Loucy (cell line): ENCODE measurements at regions not wholly inside any gene's neighbourhood (a gene's known extent, or its start where the extent isn't known, plus 50 kb on each side); places are given as distances from the start of the nearest gene placed in this dataset.

Source experiments
- H2AFZ ChIP-seq: fragments of 200-600 bp; sonication (generic); 2 replicates; pipeline ENCODE4 v1.6.0; 2016; ENCODE audit warnings: antibody characterized with exemption, mild to moderate bottlenecking, low read length, moderate library complexity
- H3F3A ChIP-seq: fragments of 200-600 bp; 2 replicates; pipeline ENCODE4 v1.6.0; 2016; ENCODE audit warnings: antibody characterized with exemption, low read depth, mild to moderate bottlenecking
- H3K27me3 ChIP-seq: fragments of 200-600 bp; sonication (generic); 2 replicates; pipeline ENCODE4 v1.6.1; 2014; ENCODE audit warnings: low read length, mild to moderate bottlenecking; ENCODE audit not compliant: insufficient read depth, poor library complexity, severe bottlenecking
- H3K36me3 ChIP-seq: fragments of 200-600 bp; sonication (generic); 2 replicates; pipeline ENCODE4 v1.6.1; 2016; ENCODE audit warnings: low read length; ENCODE audit not compliant: insufficient read depth
- H3K4me1 ChIP-seq: fragments of 200-600 bp; sonication (generic); 2 replicates; pipeline ENCODE4 v1.5.1; 2014; ENCODE audit warnings: low read length, mild to moderate bottlenecking; ENCODE audit not compliant: insufficient read depth, poor library complexity, severe bottlenecking
- H3K4me2 ChIP-seq: fragments of 200-600 bp; sonication (generic); 2 replicates; pipeline ENCODE4 v1.6.0; 2014; ENCODE audit warnings: antibody characterized with exemption, low read length, low read depth, mild to moderate bottlenecking; ENCODE audit not compliant: poor library complexity, severe bottlenecking
- H3K4me3 ChIP-seq: fragments of 200-600 bp; sonication (generic); 2 replicates; pipeline ENCODE4 v1.5.1; 2014; ENCODE audit warnings: low read length, mild to moderate bottlenecking, mixed read lengths; ENCODE audit not compliant: poor library complexity, severe bottlenecking
- H3K79me2 ChIP-seq: fragments of 200-600 bp; sonication (generic); 2 replicates; pipeline ENCODE4 v1.6.1; 2014; ENCODE audit warnings: low read length; ENCODE audit not compliant: insufficient read depth
- H3K9ac ChIP-seq: fragments of 200-600 bp; sonication (generic); 2 replicates; pipeline ENCODE4 v1.6.0; 2014; ENCODE audit warnings: mild to moderate bottlenecking, low read depth, low read length, moderate library complexity; ENCODE audit not compliant: poor library complexity, severe bottlenecking
- H3K9me2 ChIP-seq: fragments of 200-600 bp; sonication (generic); replicated peaks from 2 replicates; pipeline ENCODE4 v1.6.1; 2016; ENCODE audit warnings: low read depth, low read length, mixed read lengths
- H3K9me3 ChIP-seq: fragments of 200-600 bp; sonication (generic); 2 replicates; pipeline ENCODE4 v1.6.1; 2014; ENCODE audit warnings: mild to moderate bottlenecking, antibody characterized with exemption, low read length, low read depth; ENCODE audit not compliant: insufficient read depth
- H4K20me1 ChIP-seq: fragments of 200-600 bp; sonication (generic); 2 replicates; pipeline ENCODE4 v1.6.0; 2014; ENCODE audit warnings: antibody characterized with exemption, low read length, mild to moderate bottlenecking; ENCODE audit not compliant: insufficient read depth, poor library complexity, severe bottlenecking
- EZH2phosphoT487 ChIP-seq: fragments of 200-600 bp; IDR thresholded peaks from 2 replicates; pipeline ENCODE4 v1.6.1; 2018; ENCODE audit warnings: antibody characterized with exemption, mild to moderate bottlenecking, moderate library complexity, borderline replicate concordance
- TF ChIP-seq, protein P1 (sequence below): fragments of 200-600 bp; sonication (generic); conservative IDR thresholded peaks from 2 replicates; pipeline ENCODE4 v1.5.1; 2014; ENCODE audit warnings: mild to moderate bottlenecking, antibody characterized with exemption, low read length

DNA sequence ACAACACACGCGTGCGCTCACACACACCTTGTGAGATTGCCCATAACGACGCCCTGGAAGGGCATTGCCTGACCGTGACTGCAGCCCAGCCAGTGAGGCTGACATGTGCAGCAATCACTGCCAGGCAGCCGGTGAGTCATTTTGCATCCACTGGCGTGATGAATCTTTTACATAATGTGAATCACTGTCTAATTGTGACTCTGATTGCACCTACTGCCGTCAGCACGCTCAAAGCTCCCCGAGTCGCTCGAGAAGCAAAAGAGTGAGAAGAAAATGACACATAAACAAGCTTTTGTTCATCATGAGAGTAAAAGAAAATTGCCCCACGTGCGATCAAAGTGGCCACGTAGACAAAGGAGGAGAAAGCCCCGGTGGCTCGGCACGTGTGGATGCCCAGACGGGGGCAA lies 117.4 kb upstream of the PFKP start:
- no peaks in the 10 kb centered on the region for H3K79me2 ChIP-seq
- H3K9ac ChIP-seq, result no peak overlapping the region
- H3K4me2 ChIP-seq, result no peak overlapping the region
- H2AFZ ChIP-seq, result no peak overlapping the region
- no peaks in the 10 kb centered on the region for H4K20me1 ChIP-seq
- no peaks in the 10 kb centered on the region for H3K36me3 ChIP-seq
- no peak for TF ChIP-seq EZH2phosphoT487
- TF ChIP-seq, protein P1, sequence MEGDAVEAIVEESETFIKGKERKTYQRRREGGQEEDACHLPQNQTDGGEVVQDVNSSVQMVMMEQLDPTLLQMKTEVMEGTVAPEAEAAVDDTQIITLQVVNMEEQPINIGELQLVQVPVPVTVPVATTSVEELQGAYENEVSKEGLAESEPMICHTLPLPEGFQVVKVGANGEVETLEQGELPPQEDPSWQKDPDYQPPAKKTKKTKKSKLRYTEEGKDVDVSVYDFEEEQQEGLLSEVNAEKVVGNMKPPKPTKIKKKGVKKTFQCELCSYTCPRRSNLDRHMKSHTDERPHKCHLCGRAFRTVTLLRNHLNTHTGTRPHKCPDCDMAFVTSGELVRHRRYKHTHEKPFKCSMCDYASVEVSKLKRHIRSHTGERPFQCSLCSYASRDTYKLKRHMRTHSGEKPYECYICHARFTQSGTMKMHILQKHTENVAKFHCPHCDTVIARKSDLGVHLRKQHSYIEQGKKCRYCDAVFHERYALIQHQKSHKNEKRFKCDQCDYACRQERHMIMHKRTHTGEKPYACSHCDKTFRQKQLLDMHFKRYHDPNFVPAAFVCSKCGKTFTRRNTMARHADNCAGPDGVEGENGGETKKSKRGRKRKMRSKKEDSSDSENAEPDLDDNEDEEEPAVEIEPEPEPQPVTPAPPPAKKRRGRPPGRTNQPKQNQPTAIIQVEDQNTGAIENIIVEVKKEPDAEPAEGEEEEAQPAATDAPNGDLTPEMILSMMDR, result no peak
- H3F3A ChIP-seq, result no peaks in the 10 kb centered on the region
- H3K9me3 ChIP-seq, result no peaks in the 10 kb centered on the region
- H3K4me3 ChIP-seq, result no peak overlapping the region
- H3K27me3 ChIP-seq, result no peaks in the 10 kb centered on the region
- H3K4me1 ChIP-seq, result no peaks in the 10 kb centered on the region
- no peaks in the 10 kb centered on the region for H3K9me2 ChIP-seq

DNA sequence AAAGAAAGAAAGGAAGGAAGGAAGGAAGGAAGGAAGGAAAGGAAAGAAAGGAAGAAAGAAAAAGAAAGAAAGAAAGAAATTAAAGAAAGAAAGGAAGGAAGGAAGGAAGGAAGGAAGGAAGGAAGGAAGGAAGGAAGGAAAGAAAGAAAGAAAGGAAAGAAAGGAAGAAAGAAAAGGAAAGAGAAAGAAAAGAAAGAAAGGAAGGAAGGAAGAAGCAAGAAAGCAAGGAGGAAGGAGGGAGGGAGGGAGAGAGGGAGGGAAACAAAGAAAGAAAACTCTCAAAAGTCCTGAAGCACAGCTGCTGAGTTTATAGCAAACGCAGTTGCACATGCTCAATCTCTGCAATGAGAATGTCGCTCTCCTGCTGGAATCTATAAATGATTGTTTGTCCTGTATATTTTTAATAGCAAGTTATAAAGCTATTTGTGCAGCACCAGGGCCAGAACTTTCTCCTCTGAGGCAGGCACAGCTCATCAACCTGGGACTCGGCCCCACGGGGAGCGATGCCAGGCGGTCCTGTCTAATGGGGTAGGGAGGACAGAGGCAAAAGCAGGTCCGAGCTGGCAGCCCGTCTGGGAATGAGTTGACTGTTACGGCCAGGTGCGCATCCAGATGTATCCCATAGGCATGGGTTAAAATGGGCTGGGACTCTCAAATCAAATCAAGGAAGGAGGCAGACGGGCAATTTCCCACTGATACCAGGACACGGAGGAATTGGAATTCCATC lies 118.0 kb upstream of the PFKP start:
- H3K4me1 ChIP-seq, result no peaks in the 10 kb centered on the region
- no peak overlapping the region for H2AFZ ChIP-seq
- H4K20me1 ChIP-seq, result no peaks in the 10 kb centered on the region
- TF ChIP-seq, protein P1, result no peak
- TF ChIP-seq EZH2phosphoT487, result no peak
- no peaks in the 10 kb centered on the region for H3F3A ChIP-seq
- H3K9me2 ChIP-seq, result no peaks in the 10 kb centered on the region
- H3K4me3 ChIP-seq, result no peak overlapping the region
- H3K9me3 ChIP-seq, result no peaks in the 10 kb centered on the region
- no peak overlapping the region for H3K9ac ChIP-seq
- no peaks in the 10 kb centered on the region for H3K79me2 ChIP-seq
- H3K4me2 ChIP-seq, result no peak overlapping the region
- H3K36me3 ChIP-seq, result no peaks in the 10 kb centered on the region
- H3K27me3 ChIP-seq, result no peaks in the 10 kb centered on the region

DNA sequence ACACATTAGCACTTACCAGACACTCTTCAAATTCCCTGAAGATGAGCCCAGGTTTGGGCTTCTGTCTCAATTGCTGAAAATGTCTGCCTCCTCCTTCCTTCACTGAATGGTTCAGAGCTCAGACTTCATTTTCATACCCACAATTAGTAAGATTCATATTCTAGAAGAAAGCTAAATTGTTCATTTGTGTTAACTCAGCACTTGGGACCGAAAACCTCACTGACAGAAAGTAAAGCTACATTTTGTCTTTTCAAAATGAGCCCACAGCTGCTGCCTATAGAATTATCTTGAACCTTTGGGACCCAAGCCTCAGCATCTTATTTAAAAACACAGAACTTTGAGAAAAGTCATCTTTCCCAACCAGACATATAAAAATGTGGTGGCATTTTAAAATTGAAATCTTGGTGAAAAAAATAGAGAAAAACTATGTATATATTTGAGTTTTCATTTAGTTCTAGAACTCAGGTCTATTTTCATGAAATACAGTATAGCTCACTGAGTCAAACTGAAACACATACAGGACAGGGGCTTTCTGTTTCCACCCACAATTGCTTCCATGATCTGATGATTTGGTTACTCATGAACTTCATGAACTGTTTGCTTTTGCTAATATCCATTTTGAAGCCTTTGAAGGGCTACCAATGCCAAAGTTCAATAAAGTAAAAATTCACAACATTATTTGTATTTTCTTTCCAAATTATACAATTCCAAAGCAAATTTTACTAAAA lies 119.1 kb upstream of the PFKP start:
- H3K4me2 ChIP-seq, result no peak overlapping the region
- no peaks in the 10 kb centered on the region for H3K36me3 ChIP-seq
- no peaks in the 10 kb centered on the region for H3K9me2 ChIP-seq
- no peaks in the 10 kb centered on the region for H3K4me1 ChIP-seq
- no peak overlapping the region for H3K4me3 ChIP-seq
- H3K79me2 ChIP-seq, result no peaks in the 10 kb centered on the region
- H3K9ac ChIP-seq, result no peak overlapping the region
- no peaks in the 10 kb centered on the region for H3K9me3 ChIP-seq
- no peaks in the 10 kb centered on the region for H3F3A ChIP-seq
- no peaks in the 10 kb centered on the region for H3K27me3 ChIP-seq
- no peak overlapping the region for H2AFZ ChIP-seq
- TF ChIP-seq, protein P1, result no peak
- TF ChIP-seq EZH2phosphoT487, result no peak
- no peaks in the 10 kb centered on the region for H4K20me1 ChIP-seq
